Left ventricle myocardium inferior (tissue), 1 donor: ENCODE measurements at regions not wholly inside any gene's neighbourhood (a gene's known extent, or its start where the extent isn't known, plus 50 kb on each side); places are given as distances from the start of the nearest gene placed in this dataset.

Experiments
- DNase-seq: peaks from one replicate; pipeline ENCODE4 v3.0.0-alpha.2; 2020
- H3K27ac ChIP-seq: fragments of 200-600 bp; replicated peaks from 2 replicates; pipeline ENCODE4 v1.8.0; 2021
- H3K27me3 ChIP-seq: fragments of 200-600 bp; 2 replicates; pipeline ENCODE4 v1.8.0; 2021; ENCODE audit warnings: low read depth
- H3K36me3 ChIP-seq: fragments of 200-600 bp; 2 replicates; pipeline ENCODE4 v1.8.0; 2021
- H3K4me1 ChIP-seq: fragments of 200-600 bp; 2 replicates; pipeline ENCODE4 v1.8.0; 2021
- H3K4me3 ChIP-seq: fragments of 200-600 bp; 2 replicates; pipeline ENCODE4 v1.8.0; 2021; ENCODE audit warnings: mild to moderate bottlenecking, moderate library complexity
- H3K9me3 ChIP-seq: fragments of 200-600 bp; replicated peaks from 2 replicates; pipeline ENCODE4 v1.8.0; 2021
- intact Hi-C: fragments of 100-400 bp; cut with micrococcal nuclease; formaldehyde crosslinking; loops from one replicate; pipeline ENCODE4 v1.11.0; 2022
- TF ChIP-seq, protein P1 (sequence below): fragments of 200-600 bp; IDR thresholded peaks from 2 replicates; pipeline ENCODE4 v1.8.0; 2021; ENCODE audit warnings: antibody characterized with exemption, mild to moderate bottlenecking, borderline replicate concordance
- donor health status: DM: no; HTN: yes; CAD: no; lungs with severe emphysema.

- intact Hi-C loops: no loop called here
- TF ChIP-seq, protein P1, sequence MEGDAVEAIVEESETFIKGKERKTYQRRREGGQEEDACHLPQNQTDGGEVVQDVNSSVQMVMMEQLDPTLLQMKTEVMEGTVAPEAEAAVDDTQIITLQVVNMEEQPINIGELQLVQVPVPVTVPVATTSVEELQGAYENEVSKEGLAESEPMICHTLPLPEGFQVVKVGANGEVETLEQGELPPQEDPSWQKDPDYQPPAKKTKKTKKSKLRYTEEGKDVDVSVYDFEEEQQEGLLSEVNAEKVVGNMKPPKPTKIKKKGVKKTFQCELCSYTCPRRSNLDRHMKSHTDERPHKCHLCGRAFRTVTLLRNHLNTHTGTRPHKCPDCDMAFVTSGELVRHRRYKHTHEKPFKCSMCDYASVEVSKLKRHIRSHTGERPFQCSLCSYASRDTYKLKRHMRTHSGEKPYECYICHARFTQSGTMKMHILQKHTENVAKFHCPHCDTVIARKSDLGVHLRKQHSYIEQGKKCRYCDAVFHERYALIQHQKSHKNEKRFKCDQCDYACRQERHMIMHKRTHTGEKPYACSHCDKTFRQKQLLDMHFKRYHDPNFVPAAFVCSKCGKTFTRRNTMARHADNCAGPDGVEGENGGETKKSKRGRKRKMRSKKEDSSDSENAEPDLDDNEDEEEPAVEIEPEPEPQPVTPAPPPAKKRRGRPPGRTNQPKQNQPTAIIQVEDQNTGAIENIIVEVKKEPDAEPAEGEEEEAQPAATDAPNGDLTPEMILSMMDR: no peak
These were observed 59.1 kb upstream of the WIPF1 start for GRCh38 chr2:174656676-174657176.

DNA sequence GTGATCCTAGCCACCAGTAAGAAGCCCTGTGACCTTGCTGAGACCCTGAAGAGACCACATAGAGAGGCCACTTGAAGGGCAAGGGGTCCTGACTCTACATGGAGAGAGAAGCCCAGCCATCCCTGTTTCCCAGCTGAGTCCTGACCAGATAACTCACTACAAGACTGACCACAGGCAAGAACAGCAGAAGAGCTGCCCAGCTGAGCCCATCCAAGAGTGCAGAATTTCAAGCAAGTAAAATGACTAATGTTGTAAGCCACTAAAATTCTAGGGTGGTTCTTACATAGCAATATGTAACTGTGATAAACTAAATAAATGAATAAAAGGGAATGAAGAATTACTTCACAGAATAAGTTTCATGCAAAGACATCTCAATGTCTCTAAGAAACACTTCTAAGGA lies 58.4 kb upstream of the WIPF1 start:
- TF ChIP-seq, protein P1: no peak
- intact Hi-C loops: no loop called here
- no peak overlapping the region for H3K27ac ChIP-seq
- H3K4me1 ChIP-seq: peaks cover 6% of the 10 kb centered on the region
- H3K9me3 ChIP-seq: peaks cover 12% of the 10 kb centered on the region
- no peak for DNase-seq
- no peak overlapping the region for H3K4me3 ChIP-seq
- peaks cover 10% of the 10 kb centered on the region for H3K36me3 ChIP-seq
- H3K27me3 ChIP-seq: no peaks in the 10 kb centered on the region

More at GRCh38 chr2:174656676-174657176, 59.1 kb upstream of the WIPF1 start:
- H3K4me1 ChIP-seq: peaks cover 6% of the 10 kb centered on the region
- H3K27me3 ChIP-seq: no peaks in the 10 kb centered on the region
- DNase-seq: no peak
- H3K4me3 ChIP-seq: no peak overlapping the region
- H3K9me3 ChIP-seq: peaks cover 12% of the 10 kb centered on the region
- H3K36me3 ChIP-seq: peaks cover 10% of the 10 kb centered on the region
- H3K27ac ChIP-seq: no peak overlapping the region

- intact Hi-C loops: no loop called here
- TF ChIP-seq, protein P1: no peak
- DNase-seq: no peak
- no peak overlapping the region for H3K27ac ChIP-seq
- H3K27me3 ChIP-seq: no peaks in the 10 kb centered on the region
- H3K4me1 ChIP-seq: no peaks in the 10 kb centered on the region
- peaks cover 5% of the 10 kb centered on the region for H3K36me3 ChIP-seq
- H3K4me3 ChIP-seq: no peak overlapping the region
- H3K9me3 ChIP-seq: peaks cover 21% of the 10 kb centered on the region
These were observed 56.9 kb upstream of the WIPF1 start for GRCh38 chr2:174654419-174654941.

- Histone ChIP-seq H3K27ac (no peak overlapping the region), H3K36me3 (peaks cover 4% of the 10 kb centered on the region), H3K27me3 (no peaks in the 10 kb centered on the region), H3K4me1 (no peaks in the 10 kb centered on the region), H3K4me3 (no peak overlapping the region), H3K9me3 (peaks cover 20% of the 10 kb centered on the region)
- DNase-seq: no peak
- intact Hi-C loops: no loop called here
- TF ChIP-seq, protein P1: no peak
These were observed 51.3 kb upstream of the WIPF1 start for GRCh38 chr2:174648896-174649295.
